NK-92 (cell line): ENCODE measurements at regions not wholly inside any gene's neighbourhood (a gene's known extent, or its start where the extent isn't known, plus 50 kb on each side); places are given as distances from the start of the nearest gene placed in this dataset.

Source experiments
- DNase-seq: peaks from one replicate; lab custom pipeline; 2025; ENCODE audit not compliant: unreplicated experiment; lab: John Stamatoyannopoulos, UW

DNA sequence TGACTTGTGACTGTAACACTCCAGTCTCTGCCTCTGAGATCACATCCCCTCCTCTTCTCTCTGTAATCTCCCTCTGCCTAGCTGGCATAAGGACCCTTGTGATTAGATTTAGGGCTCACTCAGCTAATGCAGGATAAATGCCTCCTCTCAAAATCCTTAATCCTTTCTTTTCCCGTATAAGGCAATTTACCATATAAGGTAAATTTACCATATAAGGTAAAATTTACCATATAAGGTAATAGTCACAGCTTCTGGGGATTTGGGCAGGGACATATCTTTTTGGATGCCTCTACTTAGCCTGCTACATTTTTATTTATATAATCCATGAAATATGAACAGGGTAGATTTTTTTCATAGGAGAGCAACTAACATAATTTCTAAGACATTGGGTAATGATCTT lies 318.0 kb upstream of the PUM3 start:
- DNase-seq: no peak

DNA sequence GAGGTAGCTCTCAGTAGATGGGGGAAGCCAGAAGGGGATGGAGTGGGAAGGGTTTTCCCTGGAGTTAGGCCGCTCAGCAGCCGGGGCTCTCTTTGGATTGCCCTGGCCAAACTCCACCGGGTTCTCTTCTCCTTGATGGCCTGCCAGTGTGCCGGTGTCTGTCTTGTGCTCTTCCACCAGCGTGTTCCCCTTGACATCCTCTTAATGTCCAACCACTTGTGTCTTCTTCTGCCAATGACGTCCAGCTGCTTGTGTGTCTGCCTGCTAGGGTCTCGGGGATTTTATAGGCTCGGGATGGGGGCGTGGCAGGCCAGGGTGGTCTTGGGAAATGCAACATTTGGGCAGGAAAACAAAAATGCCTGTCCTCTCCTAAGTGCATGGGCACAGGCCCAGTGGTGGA lies 313.1 kb upstream of the PUM3 start:
- no peak for DNase-seq

DNA sequence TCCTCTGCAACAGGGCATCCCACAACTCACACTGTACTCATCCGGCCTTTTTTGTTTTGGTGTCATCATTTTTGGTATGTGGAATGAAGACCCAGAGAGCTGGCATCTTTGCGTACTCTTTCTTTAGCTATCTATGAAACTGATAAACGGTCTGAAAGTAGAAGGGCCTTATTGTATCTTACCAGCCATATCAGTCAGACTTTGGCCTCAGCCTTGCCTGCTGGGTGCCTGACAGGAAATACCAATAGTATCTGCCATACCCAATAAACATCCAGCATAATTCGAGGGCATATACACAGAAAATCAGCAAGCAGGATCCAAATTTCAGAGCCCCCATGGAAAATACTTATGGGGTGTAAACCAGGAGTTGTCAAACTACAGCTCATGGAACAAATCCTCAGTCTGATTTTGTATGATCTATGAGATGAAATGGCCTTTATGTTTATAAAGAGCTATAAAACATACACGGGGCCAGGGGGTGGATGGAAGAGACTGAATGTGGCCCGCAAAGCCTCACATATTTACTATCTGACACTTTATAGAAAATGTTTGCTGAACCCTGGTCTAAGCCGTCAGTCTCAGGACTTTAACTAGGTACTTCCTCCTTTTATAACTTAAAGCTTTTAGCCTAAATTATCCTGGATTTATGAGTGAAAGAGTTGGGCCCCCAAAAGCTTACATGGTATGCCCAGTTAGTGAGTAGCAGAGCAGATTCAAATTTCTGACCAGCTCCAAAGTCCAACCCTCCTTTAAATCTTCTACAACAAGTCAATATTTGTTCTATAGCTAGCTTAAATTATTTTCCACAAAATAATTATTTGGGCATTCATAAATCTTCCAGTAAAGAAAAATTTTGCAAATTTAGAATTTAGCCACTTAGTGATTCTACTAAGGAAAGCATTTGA lies 308.0 kb upstream of the PUM3 start:
- DNase-seq: no peak

DNA sequence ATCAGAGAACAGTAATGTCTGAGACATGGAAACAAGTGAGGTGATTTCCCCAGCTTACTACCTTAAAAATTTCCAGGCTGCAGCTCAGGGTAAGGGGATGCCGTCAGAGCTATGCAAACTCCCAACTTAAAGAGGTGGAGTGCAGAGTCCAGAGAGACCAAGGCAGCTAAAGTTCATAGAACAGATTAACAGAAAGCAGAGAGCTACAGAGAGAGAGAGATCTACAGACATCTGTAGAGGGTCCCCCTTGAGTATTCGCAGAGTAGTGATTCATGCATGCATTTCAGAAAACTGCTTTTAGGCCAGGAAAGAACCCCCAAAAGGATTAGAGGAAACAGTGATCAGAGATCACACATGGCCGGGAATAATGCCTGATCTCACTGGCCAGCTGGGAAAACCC lies 306.2 kb upstream of the PUM3 start:
- DNase-seq: no peak

DNA sequence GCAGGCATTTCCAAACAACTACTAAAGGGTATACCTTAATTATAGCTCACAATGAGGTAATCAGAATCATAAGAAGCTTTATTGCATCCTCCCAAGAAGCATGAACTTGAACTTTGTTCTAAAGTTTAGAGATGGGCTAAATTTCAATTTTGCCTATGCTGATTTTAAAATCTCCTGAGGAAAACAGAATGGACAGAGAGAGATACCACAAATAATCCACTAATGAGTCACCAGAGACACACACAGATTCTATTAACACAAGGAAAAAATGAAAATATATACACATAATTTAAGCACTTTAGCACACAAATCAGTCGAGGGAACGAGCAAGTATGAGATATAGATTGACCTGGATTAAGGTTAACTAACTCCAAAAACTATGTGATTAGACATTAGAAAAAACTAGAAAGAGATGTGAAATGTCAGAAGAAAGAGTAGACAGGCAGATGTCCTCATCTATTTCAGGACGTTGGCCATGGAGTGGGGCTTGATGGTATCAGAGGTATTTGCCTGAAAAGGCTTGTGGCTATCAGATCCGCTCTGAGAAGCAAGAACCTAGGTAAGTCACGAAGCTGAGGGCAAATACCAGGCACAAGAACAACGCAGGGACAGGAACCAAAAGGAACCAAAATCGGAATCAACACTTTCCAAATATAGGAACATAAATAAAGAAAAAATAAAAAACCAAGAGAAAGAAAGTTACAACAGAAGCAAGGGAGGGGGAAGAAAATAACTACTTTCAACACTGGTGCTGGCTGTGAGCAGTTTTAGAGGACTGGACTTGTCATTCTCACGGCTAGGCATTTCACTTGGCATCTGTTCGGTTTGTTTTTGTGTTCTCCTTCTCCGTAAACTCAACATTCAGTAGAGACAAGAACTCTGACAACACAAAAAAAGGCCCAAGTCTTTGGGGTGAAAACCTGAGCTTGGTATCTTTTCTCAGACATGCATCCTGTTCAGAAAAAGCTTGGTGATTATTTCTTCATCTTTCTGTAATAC lies 294.6 kb upstream of the PUM3 start:
- DNase-seq: no peak

DNA sequence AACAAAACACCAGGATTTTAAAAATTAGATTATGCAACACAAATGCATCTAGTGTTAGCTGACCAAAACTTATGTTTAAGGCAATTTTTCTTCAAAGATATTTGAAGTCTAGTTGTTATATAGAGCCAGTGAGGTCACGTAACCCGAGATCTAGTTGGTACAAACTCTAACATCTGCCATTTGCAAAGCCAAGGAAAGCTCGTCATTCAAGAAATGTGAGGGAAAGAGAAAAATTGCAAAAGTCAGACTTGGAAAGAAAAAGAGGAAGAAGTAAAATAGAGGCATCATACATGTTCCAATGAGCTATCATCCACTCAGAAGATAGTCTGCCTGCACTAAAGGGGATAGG lies 293.4 kb upstream of the PUM3 start:
- DNase-seq: no peak

DNA sequence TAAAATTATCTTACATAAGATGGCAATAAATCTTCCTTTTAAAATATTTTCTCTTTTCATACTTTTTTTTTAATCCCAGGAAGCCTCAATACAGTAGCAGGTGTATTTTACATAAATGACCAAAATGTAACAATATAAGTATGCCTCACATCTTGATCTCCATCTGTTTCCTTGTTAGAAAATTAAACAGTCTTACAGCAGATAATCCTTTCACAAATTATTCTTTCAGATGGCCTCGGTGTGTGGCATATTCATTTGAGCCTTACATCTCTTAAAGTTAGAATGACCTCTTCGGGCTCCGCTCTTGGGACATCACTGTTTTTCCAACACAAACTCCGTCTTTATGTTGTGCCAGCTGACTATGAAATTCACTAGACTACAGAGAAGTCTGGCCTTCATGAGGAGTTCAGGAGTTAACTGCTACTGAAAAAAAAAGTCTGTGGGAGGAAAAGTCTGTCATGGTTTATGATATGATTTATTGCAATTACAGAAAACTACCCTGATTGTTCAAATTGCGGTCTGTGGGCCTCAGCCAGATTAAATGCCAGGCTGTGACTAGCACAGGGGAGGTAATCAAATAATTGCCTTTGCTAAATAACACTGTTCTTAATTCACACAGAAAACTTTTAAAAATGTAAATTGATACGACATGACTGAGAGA lies 292.9 kb upstream of the PUM3 start:
- no peak for DNase-seq

DNA sequence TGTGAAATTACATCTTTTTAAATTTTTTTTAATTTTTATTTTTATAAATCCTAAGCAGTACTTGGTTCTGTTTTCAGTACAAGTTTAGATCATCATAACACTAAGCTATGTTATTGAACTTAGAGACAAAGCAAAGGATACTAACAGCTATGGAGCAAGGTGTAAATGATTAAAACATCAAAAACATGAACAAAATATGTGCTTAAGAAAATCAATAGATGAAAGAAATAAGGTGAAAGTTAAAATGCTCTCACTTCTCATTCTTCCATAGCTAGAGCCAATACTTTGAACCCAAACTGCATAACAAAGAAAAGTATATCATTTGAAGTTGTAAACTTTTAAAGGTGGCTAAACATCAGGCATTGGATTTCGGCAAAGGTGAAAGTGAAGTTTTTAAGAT lies 292.3 kb upstream of the PUM3 start:
- no peak for DNase-seq

DNA sequence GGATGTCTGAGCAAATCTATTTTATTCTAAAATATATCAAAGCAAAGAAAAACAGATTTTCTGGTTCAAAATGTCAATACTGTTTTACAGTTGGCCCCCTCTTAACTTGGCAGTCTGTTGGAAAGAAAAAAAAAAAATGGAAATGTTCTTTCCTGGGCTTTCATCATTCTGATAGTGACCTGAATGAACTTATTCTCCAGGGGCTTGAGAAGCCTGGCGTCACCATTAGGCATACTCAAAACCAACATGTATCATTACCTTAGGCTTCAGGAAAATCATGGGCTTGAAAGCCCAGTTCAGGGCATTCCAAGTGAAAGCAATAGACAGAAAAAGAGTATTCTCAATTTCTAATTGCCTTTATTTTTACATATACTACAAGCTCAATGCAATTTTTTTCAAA lies 283.7 kb upstream of the PUM3 start:
- no peak for DNase-seq

DNA sequence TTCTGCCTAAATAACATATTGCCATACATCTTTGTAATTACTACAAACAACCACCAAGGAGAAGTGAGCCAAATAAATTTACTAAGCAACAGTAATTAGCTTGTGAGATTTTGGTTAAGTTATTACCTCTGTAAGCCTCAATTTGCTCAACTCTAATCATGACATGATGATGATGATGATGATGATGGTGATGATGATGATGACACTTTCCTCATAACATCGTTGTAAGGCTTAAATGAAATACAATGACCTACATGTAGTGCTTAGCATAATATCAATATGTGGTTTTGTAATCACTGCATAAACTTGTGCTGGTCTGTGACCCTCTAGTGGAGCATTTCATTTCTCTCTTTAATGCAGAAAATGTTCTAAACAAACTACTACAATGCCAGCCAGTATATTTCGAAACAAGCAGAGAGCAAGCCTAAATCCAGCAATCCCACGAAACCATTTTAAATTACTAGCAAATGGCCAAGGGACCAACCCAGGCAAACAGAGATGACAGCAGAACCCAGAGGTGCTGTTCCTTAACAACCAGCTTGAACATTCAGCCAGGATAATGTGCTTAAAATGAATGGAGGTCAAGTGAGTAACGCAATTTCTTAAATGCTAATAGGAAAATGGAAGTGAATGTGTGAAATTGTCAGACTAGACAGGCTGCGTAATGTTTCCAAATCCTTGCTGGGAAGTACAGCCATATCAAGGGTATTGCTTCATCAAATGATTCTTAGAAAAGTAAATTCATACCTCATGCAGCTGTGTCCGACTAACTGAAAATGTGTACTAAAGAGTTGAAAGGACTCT lies 281.9 kb upstream of the PUM3 start:
- no peak for DNase-seq

DNA sequence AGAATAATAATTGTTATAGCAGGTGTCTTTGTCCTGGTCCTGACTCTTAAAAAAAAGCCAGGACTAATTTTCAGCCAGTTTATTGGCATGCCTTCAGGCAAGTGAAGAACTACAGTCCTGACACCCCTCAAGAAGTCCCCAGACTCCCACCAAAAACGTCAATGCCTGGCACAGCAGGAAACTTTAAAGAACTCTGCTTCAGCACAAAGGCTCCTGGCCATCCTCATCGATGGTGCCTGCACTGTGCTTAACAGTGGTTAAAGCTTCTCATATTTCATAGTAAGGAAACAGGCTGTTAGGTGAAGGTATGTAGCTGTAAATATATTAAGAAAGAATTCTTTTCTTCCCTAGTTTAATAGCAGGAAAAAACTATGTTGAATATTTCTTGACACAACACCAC lies 280.1 kb upstream of the PUM3 start:
- no peak for DNase-seq

DNA sequence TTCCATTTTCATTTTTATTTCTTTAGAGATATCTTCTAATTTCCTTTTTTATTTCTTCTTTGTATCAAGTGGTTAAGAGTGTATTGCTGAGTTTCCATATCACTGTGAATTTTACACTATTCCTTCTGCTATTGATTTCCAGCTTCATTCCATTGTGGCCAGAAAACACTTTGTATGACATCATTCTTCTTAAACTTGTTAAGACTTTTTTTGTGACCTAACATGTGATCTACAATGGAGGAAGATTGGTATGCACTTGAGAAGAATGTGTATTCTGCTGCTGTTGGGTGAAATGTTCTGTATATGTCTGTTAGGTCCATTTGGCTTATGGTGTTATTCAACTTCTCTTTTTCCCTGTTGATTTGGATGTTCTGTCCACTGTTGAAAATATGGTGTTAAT lies 274.2 kb upstream of the PUM3 start:
- DNase-seq: no peak

DNA sequence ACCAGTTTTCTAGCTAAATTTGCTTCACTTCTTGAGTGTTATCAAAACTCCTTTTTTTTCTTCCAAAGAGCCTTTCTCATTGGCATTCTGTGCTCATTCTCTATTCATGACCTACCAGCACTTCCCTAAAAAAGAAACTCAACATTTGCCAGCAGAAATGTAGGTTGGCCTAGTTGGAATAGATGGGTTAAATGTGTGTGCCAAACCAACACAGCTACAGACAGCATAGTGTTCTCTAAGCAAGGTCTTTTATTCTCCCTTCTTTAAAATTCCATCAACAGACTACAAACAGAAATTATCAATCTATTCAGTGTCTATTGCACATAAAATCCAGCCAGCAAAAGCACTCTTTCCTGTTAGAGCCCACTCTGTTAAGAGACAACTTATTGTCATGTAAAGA lies 255.8 kb upstream of the PUM3 start:
- no peak for DNase-seq

DNA sequence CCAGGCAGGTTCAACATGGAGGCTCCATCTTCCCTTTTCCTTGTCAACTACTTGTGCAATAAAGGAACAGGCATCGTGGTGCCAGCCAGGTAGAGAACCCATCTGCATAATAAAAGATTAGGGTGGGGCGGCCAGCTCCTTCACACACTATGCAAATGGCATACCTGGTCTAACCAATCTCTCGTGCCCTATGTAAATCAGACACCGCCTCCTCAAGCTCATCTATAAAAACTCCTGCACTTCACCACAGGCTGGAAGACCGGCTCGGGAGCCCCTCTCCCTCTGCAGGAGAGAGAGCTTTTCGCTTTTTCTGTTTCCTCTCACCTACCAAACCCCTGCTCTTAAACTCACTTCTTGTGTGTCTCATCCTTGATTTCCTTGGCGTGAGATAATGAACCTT lies 244.3 kb upstream of the PUM3 start:
- DNase-seq: no peak

DNA sequence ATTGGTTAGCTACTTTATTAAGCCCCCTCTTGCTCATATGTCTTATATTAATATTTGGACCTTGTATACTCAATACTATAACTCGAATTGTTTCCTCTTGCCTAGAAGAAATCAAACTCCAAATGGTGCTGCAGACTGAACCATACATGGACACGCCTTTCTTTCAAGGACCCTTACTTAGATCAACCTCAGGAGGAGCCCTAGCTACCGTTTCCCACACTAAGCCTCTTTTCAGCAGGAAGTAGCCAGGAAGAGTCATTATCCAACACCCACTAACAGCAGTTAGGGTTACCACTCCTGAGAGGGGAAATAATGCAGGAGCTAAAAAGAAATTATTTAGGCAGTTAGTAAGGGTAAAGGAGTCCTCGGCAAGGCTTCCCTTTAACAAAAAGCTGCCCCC lies 243.8 kb upstream of the PUM3 start:
- DNase-seq: no peak

DNA sequence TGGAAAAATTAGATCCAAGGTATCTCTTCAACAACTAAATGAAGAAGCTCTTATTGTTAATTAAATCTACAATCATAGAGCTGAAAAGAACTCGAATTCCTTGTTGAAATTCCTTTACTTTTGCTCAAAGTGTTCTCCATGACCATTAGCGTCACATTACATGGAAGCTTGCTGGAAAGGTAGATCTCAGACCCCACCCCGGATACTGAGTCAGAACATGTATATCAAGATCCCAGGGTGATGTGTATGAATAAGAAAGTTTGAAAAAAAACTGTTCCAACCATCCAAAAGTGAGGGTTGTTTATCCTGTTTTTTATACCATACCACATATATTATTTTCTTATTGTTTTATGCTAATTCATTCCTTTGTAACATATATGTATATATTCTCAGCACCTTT lies 237.1 kb upstream of the PUM3 start:
- no peak for DNase-seq

DNA sequence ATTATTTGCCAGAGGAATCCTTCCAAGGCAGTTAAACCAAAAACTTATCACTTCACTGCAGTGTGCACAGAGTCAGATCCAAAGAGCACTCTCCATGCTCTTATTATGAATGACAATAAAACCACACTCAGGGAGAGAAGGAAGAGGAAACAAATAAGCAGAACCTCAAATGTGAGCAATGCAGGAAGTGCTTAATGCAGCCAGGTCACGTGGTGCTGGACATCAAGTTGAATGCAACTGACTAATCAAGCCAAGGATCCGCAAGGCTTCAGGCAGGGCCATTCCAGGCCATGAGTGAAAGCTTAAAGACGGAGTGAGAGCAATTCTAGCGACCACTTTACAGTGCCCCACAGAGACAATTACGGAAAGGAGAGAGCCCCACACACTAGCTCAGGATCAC lies 230.4 kb upstream of the PUM3 start:
- DNase-seq: no peak

DNA sequence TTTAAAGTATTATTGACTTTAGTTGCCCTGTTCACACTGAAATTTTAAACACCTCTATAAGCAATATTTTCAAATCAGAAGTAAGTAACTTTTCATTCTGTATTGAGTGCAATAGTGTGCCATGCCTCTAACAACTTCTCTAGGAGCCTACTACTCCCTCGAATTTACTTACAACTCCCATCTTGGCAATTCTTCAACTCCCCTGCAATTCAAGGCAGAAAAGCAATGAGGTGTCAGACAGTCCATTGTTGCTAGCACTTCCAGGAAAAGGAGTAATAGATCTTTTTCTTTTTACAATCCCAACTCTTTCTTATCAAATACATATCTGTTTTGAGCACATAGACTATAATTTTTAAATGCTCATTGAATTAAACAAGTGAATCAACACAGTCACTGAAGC lies 222.7 kb upstream of the PUM3 start:
- no peak for DNase-seq

DNA sequence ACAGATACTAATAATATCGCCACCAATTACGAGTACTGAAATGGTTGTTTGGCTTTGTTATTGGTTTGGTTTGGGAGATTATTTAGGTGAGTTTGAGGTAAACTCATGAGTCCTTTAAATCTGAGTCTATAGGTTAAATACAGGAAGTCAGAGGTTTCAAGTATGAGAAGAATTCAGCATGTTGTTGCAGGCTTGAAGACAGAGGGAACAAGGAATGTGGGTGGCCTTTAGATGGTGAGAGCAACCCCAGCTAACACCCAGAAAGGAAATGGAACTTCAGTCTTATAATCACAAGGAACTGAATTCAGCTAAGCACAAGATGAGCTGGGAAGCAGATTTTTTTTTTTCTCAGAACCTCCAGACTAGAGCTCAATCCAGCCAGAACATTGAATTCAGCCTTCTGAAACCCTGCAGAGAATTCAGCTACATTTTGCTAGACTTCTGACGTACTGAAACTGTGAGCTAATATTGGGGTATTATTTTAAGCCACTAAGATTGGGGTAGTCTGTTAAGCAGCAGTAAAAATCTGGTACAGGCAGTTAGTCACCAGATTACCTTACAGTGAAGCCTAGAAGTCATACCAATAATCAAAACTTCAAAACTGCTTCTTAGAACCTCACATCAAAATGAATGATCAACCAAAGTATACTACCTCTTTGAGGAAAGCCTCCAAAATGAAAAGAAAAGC lies 216.0 kb upstream of the PUM3 start:
- no peak for DNase-seq

DNA sequence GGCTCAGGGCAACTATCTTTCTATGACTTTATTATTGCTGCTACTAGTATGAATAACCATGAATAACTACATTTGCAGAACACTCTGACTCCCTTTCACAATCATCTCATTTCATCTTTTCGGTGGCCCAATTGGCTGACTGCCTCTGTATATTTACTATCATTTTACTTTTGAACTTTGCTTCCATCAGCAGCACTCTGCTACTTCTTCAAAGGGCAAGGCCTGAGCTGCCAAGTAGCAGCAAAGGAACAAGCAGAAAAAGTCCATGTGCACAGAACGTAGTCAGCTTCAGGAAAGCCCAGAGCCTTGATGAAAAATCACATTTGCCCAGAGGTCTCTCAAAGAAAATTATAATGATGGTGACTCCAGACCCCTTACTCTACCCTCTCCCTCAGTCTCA lies 214.5 kb upstream of the PUM3 start:
- no peak for DNase-seq
